DND-41 (cell line): ENCODE measurements at regions not wholly inside any gene's neighbourhood (a gene's known extent, or its start where the extent isn't known, plus 50 kb on each side); places are given as distances from the start of the nearest gene placed in this dataset.

Experiments
- ATAC-seq: fragments of 200-7000 bp; cut with Tn5 transposase; 3 replicates; pipeline ENCODE4 v1.9.1; 2021; ENCODE audit warnings: low read depth; ENCODE audit not compliant: insufficient read depth
- DNase-seq: peaks from one replicate; pipeline ENCODE4 v3.0.0-alpha.2; 2020
- H2AFZ ChIP-seq: 2 replicates; pipeline ENCODE4 v1.6.0; 2012; ENCODE audit warnings: low read depth, low read length
- H3K27ac ChIP-seq: 2 replicates; pipeline ENCODE4 v1.5.1; 2012; ENCODE audit warnings: low read length, inconsistent platforms
- H3K27me3 ChIP-seq: fragments of 200-600 bp; sonication (generic); 2 replicates; pipeline ENCODE4 v1.6.0; 2012; ENCODE audit warnings: low read length, mild to moderate bottlenecking, inconsistent platforms; ENCODE audit not compliant: insufficient read depth, poor library complexity
- H3K36me3 ChIP-seq: 2 replicates; pipeline ENCODE4 v1.5.1; 2012; ENCODE audit warnings: low read length, inconsistent platforms; ENCODE audit not compliant: insufficient read depth
- H3K4me1 ChIP-seq: 2 replicates; pipeline ENCODE4 v1.5.1; 2012; ENCODE audit warnings: mild to moderate bottlenecking, low read length; ENCODE audit not compliant: insufficient read depth
- H3K4me2 ChIP-seq: 2 replicates; pipeline ENCODE4 v1.6.0; 2012; ENCODE audit warnings: mild to moderate bottlenecking, moderate library complexity, low read length, inconsistent platforms; ENCODE audit not compliant: insufficient read depth
- H3K4me3 ChIP-seq, 2 experiments: fragments of 200-600 bp in 1 of 2; shearing (Covaris generic) in 1 of 2; 2 replicates each; pipeline ENCODE4 v1.5.1; 2012 to 2016; ENCODE audit warnings: inconsistent platforms in 2 of 2, low read length in 2 of 2, mild to moderate bottlenecking in 2 of 2, low read depth in 1 of 2, moderate library complexity in 1 of 2
- H3K79me2 ChIP-seq: 2 replicates; pipeline ENCODE4 v1.6.0; 2012; ENCODE audit warnings: low read length, inconsistent platforms; ENCODE audit not compliant: insufficient read depth
- H3K9ac ChIP-seq: 2 replicates; pipeline ENCODE4 v1.6.0; 2012; ENCODE audit warnings: low read depth, mild to moderate bottlenecking, inconsistent platforms, low read length, moderate library complexity
- H3K9me3 ChIP-seq: 2 replicates; pipeline ENCODE4 v1.5.1; 2012; ENCODE audit warnings: low read length, moderate library complexity, mild to moderate bottlenecking, inconsistent platforms; ENCODE audit not compliant: insufficient read depth, severe bottlenecking
- H4K20me1 ChIP-seq: 2 replicates; pipeline ENCODE4 v1.6.0; 2012; ENCODE audit warnings: low read length; ENCODE audit not compliant: insufficient read depth
- CTCF ChIP-seq: IDR thresholded peaks from 2 replicates; pipeline ENCODE4 v1.5.1; 2012; ENCODE audit warnings: borderline replicate concordance, low read length, moderate library complexity, mild to moderate bottlenecking; ENCODE audit not compliant: poor library complexity, severe bottlenecking; ENCODE audit errors: extremely low read depth
- EZH2 ChIP-seq: IDR thresholded peaks from 3 replicates; pipeline ENCODE4 v1.6.1; 2012; ENCODE audit warnings: borderline replicate concordance, low read depth, mild to moderate bottlenecking, moderate library complexity, low read length, inconsistent platforms; ENCODE audit not compliant: severe bottlenecking

- Histone ChIP-seq H3K9ac (no peak overlapping the region), H3K4me1 (no peaks in the 10 kb centered on the region), H3K4me3 (no peak overlapping the region), H3K4me2 (no peak overlapping the region), H3K79me2 (no peaks in the 10 kb centered on the region), H3K9me3 (peaks cover 8% of the 10 kb centered on the region), H2AFZ (no peak overlapping the region), H3K27me3 (no peaks in the 10 kb centered on the region), H3K27ac (no peak overlapping the region), H4K20me1 (no peaks in the 10 kb centered on the region), H3K36me3 (no peaks in the 10 kb centered on the region)
- ATAC-seq (no peak), DNase-seq (no peak)
- TF ChIP-seq EZH2 (no peak), CTCF (no peak)
Measured at GRCh38 chr4:116092961-116093360, 979.5 kb upstream of the NDST4 start.

DNA sequence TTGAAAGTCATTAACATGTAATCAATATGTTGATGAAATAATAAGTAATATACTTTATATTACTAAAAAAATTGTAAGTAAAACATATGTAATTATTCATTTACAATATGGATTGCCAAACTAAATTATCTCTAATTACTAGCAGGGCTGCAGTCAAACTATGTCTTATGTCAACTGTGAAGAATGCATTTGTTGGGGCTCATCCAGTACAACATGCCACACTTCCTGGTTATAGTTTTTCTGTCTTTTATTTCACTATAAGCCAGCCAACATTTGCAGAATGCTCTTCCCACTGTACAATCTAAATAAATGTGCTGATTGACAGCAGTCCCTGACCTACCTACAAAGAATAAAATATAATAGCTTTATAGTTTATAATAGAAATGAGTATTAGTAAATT, 975.4 kb upstream of the NDST4 start:
- Histone ChIP-seq H3K4me3 (no peak overlapping the region), H3K79me2 (no peaks in the 10 kb centered on the region), H2AFZ (no peak overlapping the region), H3K4me1 (no peaks in the 10 kb centered on the region), H4K20me1 (no peaks in the 10 kb centered on the region), H3K9me3 (no peaks in the 10 kb centered on the region), H3K36me3 (no peaks in the 10 kb centered on the region), H3K27me3 (no peaks in the 10 kb centered on the region), H3K4me2 (no peak overlapping the region), H3K27ac (no peak overlapping the region), H3K9ac (no peak overlapping the region)
- no peak for DNase-seq
- TF ChIP-seq EZH2 (no peak), CTCF (no peak)
- ATAC-seq: no peak

- H4K20me1 ChIP-seq: no peaks in the 10 kb centered on the region
- H3K79me2 ChIP-seq: no peaks in the 10 kb centered on the region
- no peaks in the 10 kb centered on the region for H3K27me3 ChIP-seq
- no peak overlapping the region for H3K27ac ChIP-seq
- H3K36me3 ChIP-seq: no peaks in the 10 kb centered on the region
- no peak for TF ChIP-seq CTCF
- no peak for TF ChIP-seq EZH2
- H3K9me3 ChIP-seq: no peaks in the 10 kb centered on the region
- DNase-seq (no peak), ATAC-seq (no peak)
- no peaks in the 10 kb centered on the region for H3K4me1 ChIP-seq
- no peak overlapping the region for H3K9ac ChIP-seq
- H3K4me3 ChIP-seq: no peak overlapping the region
- H3K4me2 ChIP-seq: no peak overlapping the region
- H2AFZ ChIP-seq: no peak overlapping the region
Measured at GRCh38 chr4:116082808-116083366, 969.5 kb upstream of the NDST4 start.

DNA sequence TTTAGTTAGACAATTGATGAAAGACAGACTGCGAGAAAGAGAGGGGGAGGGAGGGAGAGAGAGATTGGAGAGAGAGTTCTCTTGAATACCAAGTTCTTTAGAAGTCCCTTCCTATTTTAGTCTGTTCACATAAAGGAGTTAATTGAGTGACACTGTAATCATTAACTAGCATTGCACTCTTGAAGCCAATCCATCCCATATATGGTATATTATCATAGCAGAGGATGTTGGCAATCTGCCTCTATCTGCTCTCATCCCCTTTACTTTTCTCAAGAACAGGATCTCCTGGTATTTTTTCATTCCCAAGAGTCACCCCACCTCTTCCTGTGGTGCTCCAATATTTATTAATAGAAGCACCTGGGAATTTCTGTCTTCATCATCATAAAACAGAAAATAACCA, 959.6 kb upstream of the NDST4 start:
- H3K27ac ChIP-seq: no peak overlapping the region
- no peaks in the 10 kb centered on the region for H3K9me3 ChIP-seq
- ATAC-seq: no peak
- H3K27me3 ChIP-seq: no peaks in the 10 kb centered on the region
- no peaks in the 10 kb centered on the region for H3K36me3 ChIP-seq
- H4K20me1 ChIP-seq: no peaks in the 10 kb centered on the region
- no peaks in the 10 kb centered on the region for H3K79me2 ChIP-seq
- no peak for TF ChIP-seq EZH2
- TF ChIP-seq CTCF: no peak
- H3K4me1 ChIP-seq: no peaks in the 10 kb centered on the region
- H3K9ac ChIP-seq: no peak overlapping the region
- no peak overlapping the region for H3K4me2 ChIP-seq
- no peak overlapping the region for H3K4me3 ChIP-seq
- no peak overlapping the region for H2AFZ ChIP-seq
- DNase-seq: no peak
